Raji (cell line): ENCODE measurements at regions not wholly inside any gene's neighbourhood (a gene's known extent, or its start where the extent isn't known, plus 50 kb on each side); places are given as distances from the start of the nearest gene placed in this dataset.

ENCODE experiments used
- POLR2A ChIP-seq: IDR thresholded peaks from 2 replicates; pipeline ENCODE4 v1.6.1; 2011; ENCODE audit warnings: low read depth, low read length, control low read depth; ENCODE audit not compliant: insufficient read depth

DNA sequence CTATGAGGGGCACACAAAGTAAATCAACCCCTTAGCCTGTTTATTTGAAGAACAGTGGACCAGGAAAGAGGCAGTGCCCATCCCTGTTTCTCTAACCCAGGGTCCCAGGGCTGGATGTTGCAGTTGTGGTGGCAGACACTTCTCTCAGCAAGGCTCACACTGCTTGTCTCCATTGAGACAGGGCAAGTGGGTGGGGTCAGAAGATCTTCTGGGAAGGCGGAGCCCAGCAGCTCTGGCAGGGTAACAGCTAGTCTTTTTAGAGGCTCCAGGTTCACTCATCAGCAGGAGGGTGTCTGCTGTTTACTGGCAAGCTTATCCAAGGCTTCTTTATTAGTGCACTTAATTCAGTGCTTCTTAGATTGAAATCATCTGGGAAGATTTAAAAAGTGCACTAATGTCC lies 659.8 kb upstream of the DIPK2B start:
- TF ChIP-seq POLR2A = no peak

GRCh38 chrX:45859407-45859806 lies 658.7 kb upstream of the DIPK2B start:
- no peak for TF ChIP-seq POLR2A

DNA sequence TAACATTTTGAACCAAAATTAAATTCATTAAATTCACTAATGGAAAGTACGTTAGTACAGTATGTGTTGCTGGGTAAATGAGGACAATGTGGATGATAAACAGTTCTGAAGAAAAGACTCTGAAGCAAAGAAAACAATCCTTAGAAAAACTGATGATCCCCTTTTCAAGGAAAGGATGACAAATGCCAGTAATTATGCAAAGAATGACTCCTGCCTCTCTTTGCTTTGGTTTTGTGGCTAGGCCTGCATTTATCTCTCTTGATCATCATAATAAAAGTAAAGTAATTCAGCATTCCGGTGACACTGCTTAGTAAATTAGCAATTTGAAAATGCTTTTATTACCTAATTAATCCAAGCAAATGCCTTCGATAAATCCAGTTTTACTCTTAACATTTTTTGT lies 652.2 kb upstream of the DIPK2B start:
- TF ChIP-seq POLR2A = no peak

DNA sequence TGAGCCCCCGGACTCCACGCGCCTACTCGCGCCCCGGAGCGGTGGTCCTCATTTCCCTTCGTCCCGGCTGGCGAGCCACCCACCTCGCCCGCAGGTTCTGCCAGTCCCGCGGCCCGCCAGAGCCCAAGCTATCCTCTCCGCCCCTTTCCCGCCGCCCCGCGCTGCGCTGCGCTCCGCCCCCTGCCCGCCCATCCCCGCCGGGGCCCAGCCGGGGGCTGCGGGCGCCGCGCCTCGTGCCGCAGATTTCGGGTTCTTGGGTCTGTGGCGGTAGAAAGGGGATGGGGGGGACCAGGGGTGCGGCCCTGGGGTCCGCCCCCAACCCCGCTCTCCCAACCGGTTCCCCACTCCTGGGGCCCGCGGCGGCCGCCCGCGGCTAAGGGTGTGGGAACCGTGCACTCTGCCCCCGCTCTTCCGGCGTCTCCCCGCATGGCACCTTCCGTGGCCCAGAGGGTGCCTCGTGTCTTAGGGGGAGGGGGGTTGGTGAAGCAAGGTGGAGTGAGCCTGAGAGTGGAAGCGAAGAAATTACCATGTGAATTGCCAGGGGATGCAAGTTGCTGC lies 650.8 kb upstream of the DIPK2B start:
- TF ChIP-seq POLR2A = no peak

DNA sequence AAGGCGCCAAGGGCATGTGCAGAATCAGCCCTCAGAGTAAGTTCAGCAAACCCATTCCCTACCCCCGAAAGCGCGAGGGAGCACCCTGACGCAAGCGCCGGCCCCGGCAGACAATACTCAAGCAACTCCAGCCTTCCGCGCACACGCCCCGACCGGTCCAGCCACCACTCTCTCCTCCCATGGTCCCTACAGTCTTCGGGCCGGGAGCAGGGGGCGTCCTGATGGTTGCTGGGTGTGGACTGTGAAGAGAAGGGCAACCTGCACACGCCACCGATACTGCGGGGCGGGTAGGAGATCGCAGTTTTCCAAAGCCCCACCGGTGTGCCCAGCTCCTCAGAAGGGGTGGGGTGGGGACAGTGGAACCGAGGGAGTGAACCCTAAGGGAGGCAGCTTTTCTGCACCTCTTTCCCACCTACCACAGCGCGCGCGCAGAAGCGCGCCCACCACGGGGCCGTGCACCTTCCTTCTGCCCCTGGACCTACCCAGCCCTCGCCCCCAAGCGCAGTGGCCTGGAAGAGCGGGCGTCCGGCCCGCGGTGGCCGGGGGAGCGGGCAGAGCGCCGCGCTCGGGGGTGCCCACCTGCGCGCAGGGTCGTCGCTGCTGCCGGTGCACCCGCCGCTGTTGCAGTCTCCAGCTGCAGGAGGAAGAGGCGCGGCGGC lies 650.2 kb upstream of the DIPK2B start:
- TF ChIP-seq POLR2A = no peak

GRCh38 chrX:45850197-45850774 lies 649.6 kb upstream of the DIPK2B start:
- no peak for TF ChIP-seq POLR2A

DNA sequence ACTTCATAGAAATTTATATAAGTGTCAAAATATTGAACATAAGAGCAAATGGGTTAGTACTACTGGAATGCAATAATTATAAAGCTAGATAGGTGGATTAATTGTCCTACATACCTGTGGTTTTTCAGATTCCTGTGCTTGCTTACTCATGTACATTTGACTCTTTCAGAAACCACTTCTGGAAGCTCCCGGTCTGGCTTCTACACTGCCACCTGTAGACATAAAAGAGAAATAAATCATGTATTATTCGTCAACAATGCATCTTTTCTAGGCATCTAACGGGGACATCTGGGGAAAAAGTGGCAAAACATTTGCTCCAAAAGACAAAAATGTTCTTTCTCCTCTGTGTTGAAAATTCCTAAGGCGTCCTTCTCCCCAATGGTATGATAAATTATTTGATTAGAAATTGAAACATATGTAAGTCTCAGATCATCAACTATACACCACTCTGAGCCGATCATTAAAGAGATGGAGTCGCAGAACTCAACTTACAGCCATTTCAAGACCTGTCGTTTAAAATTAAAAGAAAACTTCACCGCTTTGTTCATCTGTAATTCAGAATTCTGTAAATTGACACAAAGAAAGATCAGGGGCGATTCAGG lies 648.7 kb upstream of the DIPK2B start:
- TF ChIP-seq POLR2A = no peak

GRCh38 chrX:45847961-45848360 lies 647.3 kb upstream of the DIPK2B start:
- TF ChIP-seq POLR2A = no peak

DNA sequence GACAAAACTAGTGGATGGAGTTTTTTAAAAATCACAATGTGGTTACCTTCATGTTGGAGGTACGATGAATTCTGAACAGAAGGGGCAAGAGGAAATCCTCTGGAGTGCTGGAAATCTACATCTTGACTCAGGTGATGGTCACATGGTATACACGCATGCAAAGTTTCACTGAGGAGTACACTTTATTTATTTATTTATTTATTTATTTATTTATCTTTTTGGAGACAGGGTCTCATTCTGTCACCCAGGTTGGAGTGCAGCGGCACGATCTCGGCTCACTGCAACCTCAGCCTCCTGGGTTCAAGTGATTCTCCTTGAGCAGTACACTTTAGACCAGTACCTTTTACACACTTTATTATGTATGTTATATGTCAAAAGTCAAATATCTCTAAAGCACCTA lies 645.7 kb upstream of the DIPK2B start:
- TF ChIP-seq POLR2A = no peak

DNA sequence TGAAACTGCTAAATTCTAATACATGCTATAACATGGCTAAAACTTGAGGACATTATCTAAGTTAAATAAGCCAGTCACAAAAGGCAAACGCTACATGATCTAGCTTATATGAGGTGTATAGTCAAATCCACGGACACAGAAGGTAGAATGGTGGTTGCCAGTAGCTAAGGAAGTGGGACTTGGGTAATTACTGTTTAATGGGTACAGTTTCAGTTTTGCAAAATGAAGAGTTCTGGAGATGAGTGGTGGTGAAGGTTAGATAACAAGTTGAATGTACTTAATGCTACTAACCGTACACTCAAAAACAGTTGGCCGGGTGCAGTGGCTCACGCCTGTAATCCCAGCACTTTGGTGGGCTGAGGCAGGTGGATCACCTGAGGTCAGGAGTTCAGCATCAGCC lies 644.5 kb upstream of the DIPK2B start:
- no peak for TF ChIP-seq POLR2A

GRCh38 chrX:45843518-45843917 lies 642.8 kb upstream of the DIPK2B start:
- no peak for TF ChIP-seq POLR2A

DNA sequence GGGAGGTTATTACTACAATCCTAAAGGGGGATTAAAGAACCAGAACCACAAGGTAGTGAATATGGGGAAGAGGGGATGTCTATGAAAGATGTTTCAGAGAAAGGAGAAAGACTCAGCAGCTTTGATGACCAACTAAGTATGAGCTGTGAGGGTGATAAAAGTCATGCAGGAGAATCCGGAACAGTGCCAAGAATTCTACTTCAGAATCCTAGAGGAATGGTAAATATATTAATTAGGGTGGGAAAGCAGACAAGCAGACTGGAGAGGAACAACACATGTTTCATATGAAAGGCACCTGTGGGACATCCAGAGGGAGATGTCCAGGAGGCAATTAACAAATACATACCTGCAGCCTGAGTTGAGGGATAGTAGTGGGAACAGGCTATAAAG lies 642.2 kb upstream of the DIPK2B start:
- no peak for TF ChIP-seq POLR2A

GRCh38 chrX:45842207-45842925 lies 641.7 kb upstream of the DIPK2B start:
- no peak for TF ChIP-seq POLR2A

DNA sequence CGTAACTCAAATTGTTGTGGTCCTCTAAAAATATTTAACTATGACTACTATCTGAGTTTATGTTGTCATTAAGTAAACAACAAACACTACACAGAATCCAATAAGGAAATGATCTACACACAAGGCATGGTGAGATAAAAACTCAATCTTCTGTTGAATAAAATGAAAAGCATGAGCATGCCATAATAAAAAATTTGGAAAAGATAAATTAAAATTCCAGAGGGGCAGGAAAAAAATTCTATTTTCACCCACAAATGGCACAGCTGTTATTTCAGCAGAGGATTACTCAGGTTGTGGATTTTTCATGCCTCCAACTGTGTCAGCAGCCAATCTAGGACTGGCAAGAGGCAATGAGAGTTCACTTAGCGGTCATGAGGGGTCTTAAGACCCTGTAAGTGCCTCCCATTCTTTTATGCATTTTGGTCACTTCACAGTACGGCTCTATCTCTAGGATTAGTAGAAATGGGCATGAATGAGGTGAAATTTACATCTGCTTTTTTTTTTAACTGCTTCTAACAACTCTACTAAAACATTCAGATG lies 639.8 kb upstream of the DIPK2B start:
- TF ChIP-seq POLR2A = no peak

DNA sequence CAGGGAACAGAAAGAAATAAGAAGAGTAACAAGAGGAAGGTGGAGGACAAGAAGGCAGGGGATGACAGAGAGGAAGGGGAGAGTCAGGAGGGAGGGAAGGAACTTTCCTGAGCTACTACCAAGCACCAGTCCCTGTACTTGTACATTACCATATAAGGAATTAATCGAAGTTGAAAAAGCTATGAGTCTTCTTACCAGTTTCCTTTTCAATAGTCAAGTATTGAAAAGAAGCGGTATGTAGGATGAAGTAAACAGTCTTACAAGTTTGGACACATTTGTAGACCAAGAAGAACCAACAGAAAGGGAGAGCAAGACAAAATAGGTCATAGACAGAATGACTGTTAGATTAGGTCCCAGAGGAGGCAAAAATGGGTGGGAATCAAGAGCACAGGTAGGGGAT lies 629.7 kb upstream of the DIPK2B start:
- TF ChIP-seq POLR2A = no peak
